ENCODE measurements at regions not wholly inside any gene's neighbourhood (a gene's known extent, or its start where the extent isn't known, plus 50 kb on each side); places are given as distances from the start of the nearest gene placed in this dataset.

DNA sequence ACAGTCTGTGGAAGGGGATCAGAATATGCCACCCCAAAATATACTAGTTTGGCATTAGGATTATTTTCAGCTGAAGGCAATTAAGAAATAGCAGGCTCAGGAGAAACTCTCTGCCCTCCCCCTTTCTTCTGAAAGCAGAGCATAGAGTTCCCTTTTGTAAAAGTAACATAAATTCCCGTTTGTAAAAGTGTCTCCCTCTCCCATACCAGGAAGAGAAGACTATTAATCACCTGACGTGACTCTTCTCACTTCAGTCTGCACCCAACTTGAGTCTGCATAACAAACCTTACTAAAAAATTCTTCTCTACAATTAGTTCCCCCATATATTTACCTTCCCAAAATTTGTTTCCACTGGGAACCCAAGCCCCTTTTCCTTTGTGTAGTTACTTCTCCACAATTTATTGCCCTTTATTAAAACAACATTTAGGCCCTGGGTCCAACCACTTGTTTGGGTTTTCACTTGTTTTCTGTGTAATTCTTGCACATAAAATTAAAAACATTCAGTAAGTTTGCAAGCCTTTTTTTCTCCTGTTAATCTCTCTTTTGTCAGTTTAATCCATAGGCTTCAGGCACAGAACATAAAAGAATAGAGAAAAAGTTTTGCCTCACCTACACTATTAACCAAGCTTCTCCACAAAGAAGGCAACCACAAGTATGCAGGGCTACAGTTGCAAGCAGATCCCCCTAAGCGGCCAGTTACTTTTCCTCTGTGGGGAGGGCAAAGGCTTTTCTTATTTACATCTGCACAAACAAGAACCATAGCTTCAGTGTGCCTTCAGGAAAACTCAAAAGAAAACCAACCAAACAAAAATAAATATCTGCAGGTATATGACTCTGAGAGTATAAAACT lies 73.8 kb upstream of the EPCAM start:
- Histone ChIP-seq H3K4me2 (ENCODE audit: control insufficient read depth, extremely low read depth, insufficient read depth, low read depth, low read length) (no peak overlapping the region), H3K27ac (ENCODE audit: control insufficient read depth, insufficient read depth, low read length) (no peak overlapping the region)
- no peak for DNase-seq (ENCODE audit: low read depth, low spot score)

DNA sequence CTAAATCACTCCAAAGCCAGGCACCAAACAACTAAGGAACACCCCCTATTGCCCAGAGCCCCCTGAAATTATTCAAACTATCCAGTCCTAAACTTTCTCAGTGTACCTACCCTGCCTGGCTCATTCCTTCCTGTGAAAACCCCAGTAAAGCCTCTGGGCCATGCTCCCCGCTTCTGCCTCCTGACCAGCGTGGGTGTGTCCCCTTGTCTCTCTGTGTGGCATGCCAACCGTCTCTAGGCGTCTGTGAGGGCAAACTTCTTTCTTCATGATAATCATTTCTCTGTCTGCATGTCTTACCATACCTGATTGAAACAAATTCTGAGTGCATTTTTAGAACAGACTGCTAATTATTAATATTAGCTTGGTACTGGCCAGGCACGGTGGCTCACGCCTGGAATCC lies 75.1 kb upstream of the EPCAM start:
- dilution Hi-C loops (cut with MboI; ENCODE audit: extremely low pct_ligation_motif_present, low sequenced_read_pairs) = no loop called here
- H3K4me3 ChIP-seq (ENCODE audit: control insufficient read depth in 2 of 3, extremely low read depth in 1 of 3, insufficient read depth in 2 of 3, low read depth in 1 of 3, low read length in 3 of 3) = no peak overlapping the region
- no peaks in the 10 kb centered on the region for H3K79me2 ChIP-seq (ENCODE audit: control insufficient read depth, insufficient read depth, low read length)
- H2AFZ ChIP-seq (ENCODE audit: control insufficient read depth, low read length) = no peak overlapping the region
- peaks cover 7% of the 10 kb centered on the region for H3K4me1 ChIP-seq (ENCODE audit: control insufficient read depth, extremely low read depth, insufficient read depth, low read length)
- FAIRE-seq (no peak), DNase-seq (ENCODE audit: low read depth, low spot score) (no peak)
- no peak overlapping the region for H3K9ac ChIP-seq (ENCODE audit: control insufficient read depth, extremely low read depth, insufficient read depth, low read length)
- no peaks in the 10 kb centered on the region for H3K27me3 ChIP-seq (ENCODE audit: control insufficient read depth, extremely low read depth, insufficient read depth, low read length)
- TF ChIP-seq CTCF (optimal IDR thresholded peaks at IDR 0.05 in 1 of 3, IDR thresholded peaks at IDR 0.05 in 1 of 3, conservative IDR thresholded peaks at IDR 0.05 in 1 of 3; ENCODE audit: extremely low read depth in 1 of 3, insufficient read depth in 2 of 3, low read length in 3 of 3) = no peak
- TF ChIP-seq EZH2 (IDR thresholded peaks at IDR 0.05; ENCODE audit: low read length) = no peak
- no peak overlapping the region for H3K27ac ChIP-seq (ENCODE audit: control insufficient read depth, insufficient read depth, low read length)
- no peaks in the 10 kb centered on the region for H3K9me1 ChIP-seq (ENCODE audit: control insufficient read depth, extremely low read depth, insufficient read depth, low read length)
- H3K9me3 ChIP-seq (ENCODE audit: control insufficient read depth, low read depth, low read length) = no peaks in the 10 kb centered on the region
- H3K4me2 ChIP-seq (ENCODE audit: control insufficient read depth, extremely low read depth, insufficient read depth, low read depth, low read length) = no peak overlapping the region
- H3K36me3 ChIP-seq (ENCODE audit: control insufficient read depth in 2 of 2, extremely low read depth in 1 of 2, insufficient read depth in 2 of 2, low read length in 2 of 2) = no peaks in the 10 kb centered on the region
- H4K20me1 ChIP-seq (ENCODE audit: control insufficient read depth, extremely low read depth, insufficient read depth, low read length) = no peaks in the 10 kb centered on the region

More for the DNA sequence above, 73.8 kb upstream of the EPCAM start:
- Histone ChIP-seq H3K36me3 (ENCODE audit: control insufficient read depth in 2 of 2, extremely low read depth in 1 of 2, insufficient read depth in 2 of 2, low read length in 2 of 2) (no peaks in the 10 kb centered on the region), H2AFZ (ENCODE audit: control insufficient read depth, low read length) (no peak overlapping the region), H3K27me3 (ENCODE audit: control insufficient read depth, extremely low read depth, insufficient read depth, low read length) (peaks cover under 1% of the 10 kb centered on the region), H4K20me1 (ENCODE audit: control insufficient read depth, extremely low read depth, insufficient read depth, low read length) (no peaks in the 10 kb centered on the region), H3K4me1 (ENCODE audit: control insufficient read depth, extremely low read depth, insufficient read depth, low read length) (peaks cover 3% of the 10 kb centered on the region), H3K9ac (ENCODE audit: control insufficient read depth, extremely low read depth, insufficient read depth, low read length) (no peak overlapping the region), H3K79me2 (ENCODE audit: control insufficient read depth, insufficient read depth, low read length) (no peaks in the 10 kb centered on the region), H3K9me1 (ENCODE audit: control insufficient read depth, extremely low read depth, insufficient read depth, low read length) (no peaks in the 10 kb centered on the region), H3K9me3 (ENCODE audit: control insufficient read depth, low read depth, low read length) (no peaks in the 10 kb centered on the region), H3K4me3 (ENCODE audit: control insufficient read depth in 2 of 3, extremely low read depth in 1 of 3, insufficient read depth in 2 of 3, low read depth in 1 of 3, low read length in 3 of 3) (no peak overlapping the region)
- no peak for FAIRE-seq
- dilution Hi-C loops (cut with MboI; ENCODE audit: extremely low pct_ligation_motif_present, low sequenced_read_pairs) = no loop called here
- no peak for TF ChIP-seq CTCF (optimal IDR thresholded peaks at IDR 0.05 in 1 of 3, IDR thresholded peaks at IDR 0.05 in 1 of 3, conservative IDR thresholded peaks at IDR 0.05 in 1 of 3; ENCODE audit: extremely low read depth in 1 of 3, insufficient read depth in 2 of 3, low read length in 3 of 3)
- no peak for TF ChIP-seq EZH2 (IDR thresholded peaks at IDR 0.05; ENCODE audit: low read length)
